NT2/D1 (cell line): ENCODE measurements at regions not wholly inside any gene's neighbourhood (a gene's known extent, or its start where the extent isn't known, plus 50 kb on each side); places are given as distances from the start of the nearest gene placed in this dataset.

ENCODE experiments used
- YY1 ChIP-seq: IDR thresholded peaks from 2 replicates; pipeline ENCODE4 v1.6.1; 2011; ENCODE audit not compliant: insufficient read length, insufficient read depth
- ZNF274 ChIP-seq: IDR thresholded peaks from 2 replicates; pipeline ENCODE4 v1.6.1; 2011; ENCODE audit warnings: mild to moderate bottlenecking, low read depth, low read length

DNA sequence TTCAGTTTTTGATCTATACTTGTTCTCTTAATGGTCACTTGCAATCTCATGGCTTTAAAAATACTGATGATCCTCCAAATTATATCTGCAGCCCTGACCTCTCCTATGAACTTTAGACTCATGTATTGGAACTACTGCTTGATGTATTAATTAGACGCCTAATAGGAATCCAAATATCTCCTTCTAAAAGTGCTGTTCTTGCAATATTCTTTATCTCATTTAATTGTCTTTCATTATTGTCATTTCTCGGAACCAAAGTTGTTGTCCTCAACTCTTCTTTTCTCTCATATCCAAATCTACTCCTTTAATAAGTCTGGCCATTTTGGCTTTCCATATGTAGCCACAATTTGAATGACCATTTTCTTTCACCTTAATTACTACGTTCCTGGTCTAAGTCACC, 907.6 kb upstream of the SEL1L start:
- TF ChIP-seq YY1 (no peak), ZNF274 (no peak)
